ENCODE measurements at regions not wholly inside any gene's neighbourhood (a gene's known extent, or its start where the extent isn't known, plus 50 kb on each side); places are given as distances from the start of the nearest gene placed in this dataset.

DNA sequence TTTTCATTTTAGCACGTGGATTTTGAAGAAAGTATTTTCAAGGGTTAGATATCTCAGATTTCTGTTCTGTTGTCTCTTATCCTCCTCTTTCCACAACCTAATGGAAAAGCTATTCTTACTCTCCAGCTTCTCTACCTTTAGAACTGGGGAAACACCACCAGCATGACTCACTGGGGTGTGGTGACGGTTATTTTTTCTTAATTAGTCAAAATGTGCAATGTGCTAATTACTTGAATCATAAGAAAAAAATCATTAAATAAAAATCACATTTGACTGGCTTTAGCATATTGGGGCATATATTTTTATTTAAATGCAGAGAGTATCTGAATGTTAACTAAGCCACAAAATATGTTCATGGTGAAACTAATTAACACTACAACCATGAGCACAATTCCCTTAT is 570.7 kb upstream of the AGTR1 start:
- DNase-seq (ENCODE audit: low read depth): no peak
- H3K4me3 ChIP-seq (ENCODE audit: low read length): no peak overlapping the region
- TF ChIP-seq CTCF (conservative IDR thresholded peaks at IDR 0.05; ENCODE audit: low read depth, low read length): no peak

DNA sequence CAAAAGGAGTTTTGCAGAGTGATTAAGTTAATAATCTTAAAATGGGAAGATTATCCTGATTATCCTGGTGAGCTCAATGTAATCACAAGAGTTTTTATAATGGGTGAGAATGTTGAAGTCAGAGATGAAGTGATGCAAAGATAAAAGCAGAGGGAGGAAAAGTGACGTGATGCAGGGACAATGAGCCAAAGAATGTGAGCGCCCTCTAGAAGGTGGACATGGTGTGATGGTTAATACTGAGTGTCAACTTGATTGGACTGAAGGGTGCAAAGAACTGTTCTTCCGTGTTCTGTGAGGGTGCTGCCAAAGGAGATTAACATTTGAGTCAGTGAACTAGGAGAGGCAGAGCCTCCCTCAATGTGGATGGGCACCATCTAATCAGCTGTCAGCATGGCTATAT is 569.6 kb upstream of the AGTR1 start:
- H3K4me3 ChIP-seq (ENCODE audit: low read length): no peak overlapping the region
- peak; percentile 7 for TF ChIP-seq CTCF (conservative IDR thresholded peaks at IDR 0.05; ENCODE audit: low read depth, low read length)
- no peak for DNase-seq (ENCODE audit: low read depth)

DNA sequence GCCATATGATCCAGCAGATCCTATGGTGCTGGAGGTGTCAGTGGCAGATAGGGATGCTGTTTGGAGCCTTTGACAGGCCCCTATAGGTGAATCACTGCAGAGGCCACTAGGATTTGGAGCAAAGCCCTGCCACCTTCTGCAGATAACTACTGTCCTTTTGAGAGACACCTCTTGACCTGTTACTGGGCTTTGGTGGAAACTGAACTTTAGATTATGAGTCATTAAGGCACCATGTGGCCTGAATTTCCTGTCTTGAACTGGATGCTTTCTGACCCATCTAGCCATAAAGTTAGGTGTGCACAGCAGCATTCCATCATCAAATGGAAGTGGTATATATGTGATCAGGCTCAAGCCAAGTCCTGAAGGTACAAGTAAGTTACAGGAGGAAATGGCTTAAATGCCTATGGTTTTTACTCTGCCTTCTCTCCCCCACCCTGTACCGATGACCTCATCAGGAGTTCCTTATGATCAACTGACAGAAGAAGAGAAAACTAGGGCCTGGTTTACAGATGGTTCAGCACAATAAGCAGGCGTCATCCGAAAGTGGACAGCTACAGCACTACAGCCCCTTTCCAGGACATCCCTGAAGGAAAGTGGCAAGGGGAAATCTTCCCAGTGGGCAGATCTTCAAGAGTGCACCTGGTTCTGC is 565.6 kb upstream of the AGTR1 start:
- no peak for DNase-seq (ENCODE audit: low read depth)
- TF ChIP-seq CTCF (conservative IDR thresholded peaks at IDR 0.05; ENCODE audit: low read depth, low read length): no peak
- no peak overlapping the region for H3K4me3 ChIP-seq (ENCODE audit: low read length)

DNA sequence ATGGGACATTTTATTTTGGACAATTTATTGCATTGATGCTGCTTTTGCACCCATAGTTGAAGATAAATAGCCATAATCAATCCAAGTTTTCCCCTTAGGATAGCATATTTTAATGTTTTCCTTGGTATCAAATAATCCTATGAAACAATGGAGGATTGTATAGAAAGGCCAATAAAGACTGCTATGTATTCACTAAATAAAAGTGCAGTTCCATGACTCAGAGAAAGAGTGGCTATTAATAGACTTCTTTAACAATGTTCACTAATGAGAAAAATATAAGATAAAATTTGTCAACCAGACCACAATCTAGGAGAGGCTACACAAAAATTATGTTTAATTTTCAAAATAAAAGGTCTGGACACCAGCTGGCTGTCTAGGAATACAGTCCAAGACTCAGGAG is 560.9 kb upstream of the AGTR1 start:
- no peak for DNase-seq (ENCODE audit: low read depth)
- no peak for TF ChIP-seq CTCF (conservative IDR thresholded peaks at IDR 0.05; ENCODE audit: low read depth, low read length)
- no peak overlapping the region for H3K4me3 ChIP-seq (ENCODE audit: low read length)

- no peak for TF ChIP-seq CTCF (conservative IDR thresholded peaks at IDR 0.05; ENCODE audit: low read depth, low read length)
- no peak for DNase-seq (ENCODE audit: low read depth)
- H3K4me3 ChIP-seq (ENCODE audit: low read length): no peak overlapping the region
Measured at GRCh38 chr3:148146241-148146640, 551.5 kb upstream of the AGTR1 start.

DNA sequence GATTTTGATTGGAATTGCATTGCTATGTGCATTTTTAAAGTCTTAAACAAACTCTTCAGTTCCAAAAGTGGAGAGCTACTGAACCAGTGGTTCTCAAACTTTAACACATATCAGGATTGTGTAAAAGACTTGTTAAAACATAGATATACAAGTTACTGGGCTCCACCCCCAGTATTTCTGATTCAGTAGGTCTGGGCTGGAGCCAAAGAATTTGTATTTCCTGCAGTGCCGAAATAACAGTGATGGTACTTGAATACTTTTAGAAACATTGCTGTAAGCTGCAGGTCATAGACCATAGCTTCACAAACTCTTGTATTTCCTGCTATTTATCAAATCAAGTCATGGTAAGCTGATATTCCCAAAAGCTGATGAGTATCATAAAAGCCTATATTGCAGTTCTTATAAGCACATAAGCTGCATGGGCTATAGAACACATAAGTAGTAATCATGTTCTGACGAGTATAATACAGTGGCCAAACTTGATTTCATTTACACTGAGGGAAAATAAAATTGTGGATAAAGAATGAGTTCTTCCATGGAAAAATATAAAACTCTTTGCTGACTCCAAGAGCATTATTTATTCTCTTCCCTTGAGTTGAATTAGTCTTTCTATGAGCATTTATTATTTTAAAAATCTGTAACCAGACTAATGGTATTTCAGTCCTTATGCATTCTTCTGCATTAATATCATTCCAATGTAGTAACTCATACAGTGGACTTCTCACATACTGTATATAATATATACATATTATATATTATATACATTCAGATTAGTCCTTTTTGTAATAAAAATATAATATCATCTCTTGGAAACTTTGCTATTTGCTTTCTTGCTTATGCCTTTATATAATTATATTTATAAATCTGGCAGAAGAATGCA is 550.5 kb upstream of the AGTR1 start:
- H3K4me3 ChIP-seq (ENCODE audit: low read length): no peak overlapping the region
- DNase-seq (ENCODE audit: low read depth): no peak

More for the DNA sequence above, 550.5 kb upstream of the AGTR1 start:
- TF ChIP-seq CTCF (conservative IDR thresholded peaks at IDR 0.05; ENCODE audit: low read depth, low read length): no peak
